ENCODE measurements at regions not wholly inside any gene's neighbourhood (a gene's known extent, or its start where the extent isn't known, plus 50 kb on each side); places are given as distances from the start of the nearest gene placed in this dataset.

DNA sequence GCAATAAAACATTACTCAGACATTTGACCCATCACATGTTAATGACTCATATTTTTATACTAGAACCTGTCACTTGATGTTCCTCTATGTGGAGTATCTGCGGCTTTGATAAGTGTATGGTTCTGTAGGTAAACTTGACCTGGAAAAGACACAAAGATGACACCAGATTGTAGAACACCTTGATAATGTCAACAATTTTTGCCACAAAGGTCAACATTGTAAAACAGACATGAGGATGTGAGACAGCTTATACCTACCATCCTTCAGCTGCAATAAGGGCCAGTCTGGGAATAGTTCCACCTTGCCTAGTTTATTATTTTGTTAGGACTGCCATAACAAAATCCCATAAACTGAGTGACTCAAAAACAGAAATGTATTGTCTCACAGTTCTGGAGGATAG lies 202.4 kb downstream of the LMBRD1 start:
- WGBS (ENCODE audit: insufficient coverage), result no CpG with 5 or more reads among the region's 1 CpG
- Mint-ChIP-seq H3K9me3 (ENCODE audit: insufficient read depth) (no peaks in the 10 kb centered on the region), H3K4me1 (no peaks in the 10 kb centered on the region), H3K27ac (no peak overlapping the region), H3K4me3 (no peak overlapping the region), H3K27me3 (no peaks in the 10 kb centered on the region)
- H3K36me3 ChIP-seq (replicated peaks in 1 of 2; ENCODE audit: control extremely low read depth in 1 of 2, control insufficient read depth in 1 of 2, extremely low read depth in 1 of 2, insufficient read depth in 2 of 2, low read length in 1 of 2), result no peaks in the 10 kb centered on the region
- H3K4me1 ChIP-seq (ENCODE audit: control insufficient read depth in 2 of 2, insufficient read depth in 2 of 2, low read length in 2 of 2), result no peaks in the 10 kb centered on the region
- no peaks in the 10 kb centered on the region for H3K9me3 ChIP-seq (ENCODE audit: control extremely low read depth in 1 of 3, control insufficient read depth in 2 of 3, insufficient read depth in 1 of 3, low read length in 2 of 3)
- H3K27ac ChIP-seq (ENCODE audit: low read length in 2 of 2), result no peak overlapping the region
- H3K4me2 ChIP-seq (replicated peaks; ENCODE audit: low read depth, low read length, poor library complexity, severe bottlenecking), result no peak overlapping the region
- POLR2A ChIA-PET, result no interaction called here
- no peak overlapping the region for H3K9ac ChIP-seq (ENCODE audit: low read length)
- ATAC-seq (ENCODE audit: low read depth) (no peak), DNase-seq (no peak)
- no peaks in the 10 kb centered on the region for H3K27me3 ChIP-seq (replicated peaks in 1 of 4; ENCODE audit: control extremely low read depth in 1 of 4, control insufficient read depth in 3 of 4, insufficient read depth in 4 of 4, low read length in 3 of 4)
- no peak overlapping the region for H2AFZ ChIP-seq (ENCODE audit: insufficient read depth, low read depth, low read length, poor library complexity, severe bottlenecking)
- no peaks in the 10 kb centered on the region for H4K20me1 ChIP-seq (ENCODE audit: control insufficient read depth, insufficient read depth, low read length, poor library complexity, severe bottlenecking)
- no peaks in the 10 kb centered on the region for H3K79me2 ChIP-seq (ENCODE audit: control insufficient read depth, insufficient read depth, low read length)
- CTCF ChIA-PET, result no interaction called here
- no peak overlapping the region for H3K4me3 ChIP-seq (ENCODE audit: control extremely low read depth in 1 of 5, extremely low read depth in 1 of 5, insufficient read depth in 1 of 5, low read depth in 2 of 5, low read length in 4 of 5)
- TF ChIP-seq, protein P1, sequence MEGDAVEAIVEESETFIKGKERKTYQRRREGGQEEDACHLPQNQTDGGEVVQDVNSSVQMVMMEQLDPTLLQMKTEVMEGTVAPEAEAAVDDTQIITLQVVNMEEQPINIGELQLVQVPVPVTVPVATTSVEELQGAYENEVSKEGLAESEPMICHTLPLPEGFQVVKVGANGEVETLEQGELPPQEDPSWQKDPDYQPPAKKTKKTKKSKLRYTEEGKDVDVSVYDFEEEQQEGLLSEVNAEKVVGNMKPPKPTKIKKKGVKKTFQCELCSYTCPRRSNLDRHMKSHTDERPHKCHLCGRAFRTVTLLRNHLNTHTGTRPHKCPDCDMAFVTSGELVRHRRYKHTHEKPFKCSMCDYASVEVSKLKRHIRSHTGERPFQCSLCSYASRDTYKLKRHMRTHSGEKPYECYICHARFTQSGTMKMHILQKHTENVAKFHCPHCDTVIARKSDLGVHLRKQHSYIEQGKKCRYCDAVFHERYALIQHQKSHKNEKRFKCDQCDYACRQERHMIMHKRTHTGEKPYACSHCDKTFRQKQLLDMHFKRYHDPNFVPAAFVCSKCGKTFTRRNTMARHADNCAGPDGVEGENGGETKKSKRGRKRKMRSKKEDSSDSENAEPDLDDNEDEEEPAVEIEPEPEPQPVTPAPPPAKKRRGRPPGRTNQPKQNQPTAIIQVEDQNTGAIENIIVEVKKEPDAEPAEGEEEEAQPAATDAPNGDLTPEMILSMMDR (IDR thresholded peaks at IDR 0.05), result no peak
- TF ChIP-seq EZH2 (IDR thresholded peaks at IDR 0.05; ENCODE audit: borderline replicate concordance, insufficient read depth, low read depth, low read length, poor library complexity, severe bottlenecking), result no peak
- intact Hi-C loops (cut with micrococcal nuclease), result no loop called here

DNA sequence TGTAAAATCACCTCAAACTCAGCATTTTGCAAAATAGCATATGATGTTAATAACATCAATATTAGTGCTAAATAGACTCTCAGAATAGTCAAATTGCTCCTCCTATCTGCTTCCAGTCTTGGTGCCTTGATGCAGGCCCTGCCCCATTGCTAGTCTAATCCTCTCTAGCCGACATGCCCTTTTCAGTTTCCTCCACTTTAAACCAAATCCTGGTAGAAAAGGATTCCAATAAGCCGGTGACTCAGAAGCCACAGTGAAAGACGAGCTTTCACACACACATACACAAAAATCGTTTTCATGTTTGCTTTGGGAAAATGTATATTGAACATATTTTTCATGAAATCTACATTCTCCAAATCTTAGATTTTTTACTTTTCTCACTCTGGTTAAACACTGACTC lies 203.1 kb downstream of the LMBRD1 start:
- Mint-ChIP-seq H3K27ac (no peak overlapping the region), H3K9me3 (ENCODE audit: insufficient read depth) (no peaks in the 10 kb centered on the region), H3K27me3 (no peaks in the 10 kb centered on the region), H3K4me3 (no peak overlapping the region), H3K4me1 (no peaks in the 10 kb centered on the region)
- Histone ChIP-seq H3K4me3 (ENCODE audit: control extremely low read depth in 1 of 5, extremely low read depth in 1 of 5, insufficient read depth in 1 of 5, low read depth in 2 of 5, low read length in 4 of 5) (no peak overlapping the region), H3K9ac (ENCODE audit: low read length) (no peak overlapping the region), H3K27ac (ENCODE audit: low read length in 2 of 2) (no peak overlapping the region), H3K9me3 (ENCODE audit: control extremely low read depth in 1 of 3, control insufficient read depth in 2 of 3, insufficient read depth in 1 of 3, low read length in 2 of 3) (no peaks in the 10 kb centered on the region), H3K27me3 (replicated peaks in 1 of 4; ENCODE audit: control extremely low read depth in 1 of 4, control insufficient read depth in 3 of 4, insufficient read depth in 4 of 4, low read length in 3 of 4) (no peaks in the 10 kb centered on the region), H3K4me2 (replicated peaks; ENCODE audit: low read depth, low read length, poor library complexity, severe bottlenecking) (no peak overlapping the region), H2AFZ (ENCODE audit: insufficient read depth, low read depth, low read length, poor library complexity, severe bottlenecking) (no peak overlapping the region), H3K4me1 (ENCODE audit: control insufficient read depth in 2 of 2, insufficient read depth in 2 of 2, low read length in 2 of 2) (no peaks in the 10 kb centered on the region), H3K79me2 (ENCODE audit: control insufficient read depth, insufficient read depth, low read length) (no peaks in the 10 kb centered on the region), H3K36me3 (replicated peaks in 1 of 2; ENCODE audit: control extremely low read depth in 1 of 2, control insufficient read depth in 1 of 2, extremely low read depth in 1 of 2, insufficient read depth in 2 of 2, low read length in 1 of 2) (no peaks in the 10 kb centered on the region), H4K20me1 (ENCODE audit: control insufficient read depth, insufficient read depth, low read length, poor library complexity, severe bottlenecking) (no peaks in the 10 kb centered on the region)
- intact Hi-C loops (cut with micrococcal nuclease), result no loop called here
- CTCF ChIA-PET, result no interaction called here
- no peak for DNase-seq
- TF ChIP-seq, protein P1 (IDR thresholded peaks at IDR 0.05), result no peak
- TF ChIP-seq EZH2 (IDR thresholded peaks at IDR 0.05; ENCODE audit: borderline replicate concordance, insufficient read depth, low read depth, low read length, poor library complexity, severe bottlenecking), result no peak
- no peak for ATAC-seq (ENCODE audit: low read depth)
- no CpG with 5 or more reads among the region's 4 CpGs for WGBS (ENCODE audit: insufficient coverage)
- POLR2A ChIA-PET, result no interaction called here

Measured in B cell (primary cell).